ENCODE measurements at regions not wholly inside any gene's neighbourhood (a gene's known extent, or its start where the extent isn't known, plus 50 kb on each side); places are given as distances from the start of the nearest gene placed in this dataset.

GRCh38 chr17:70819183-70819582 is 649.9 kb downstream of the KCNJ2 start:
- CTCF ChIA-PET = no interaction called here
- H3K9me3 Mint-ChIP-seq = peaks cover 9% of the 10 kb centered on the region
- intact Hi-C loops (cut with micrococcal nuclease) = no loop called here
- H3K36me3 Mint-ChIP-seq = no peaks in the 10 kb centered on the region
- H3K4me3 Mint-ChIP-seq = no peak overlapping the region
- no peaks in the 10 kb centered on the region for H3K27me3 Mint-ChIP-seq
- H3K27ac Mint-ChIP-seq = no peak overlapping the region
- no peaks in the 10 kb centered on the region for H3K4me1 Mint-ChIP-seq (ENCODE audit: low read depth)
- no peak for DNase-seq
- POLR2A ChIA-PET = no interaction called here

GRCh38 chr17:70820276-70820675 is 650.9 kb downstream of the KCNJ2 start:
- Mint-ChIP-seq H3K4me3 (no peak overlapping the region), H3K27ac (no peak overlapping the region), H3K36me3 (no peaks in the 10 kb centered on the region), H3K27me3 (no peaks in the 10 kb centered on the region), H3K4me1 (ENCODE audit: low read depth) (no peaks in the 10 kb centered on the region), H3K9me3 (peaks cover 9% of the 10 kb centered on the region)
- DNase-seq = no peak
- intact Hi-C loops (cut with micrococcal nuclease) = no loop called here
- ChIA-PET POLR2A (no interaction called here), CTCF (no interaction called here)

GRCh38 chr17:70825321-70826125 is 656.2 kb downstream of the KCNJ2 start:
- intact Hi-C loops (cut with micrococcal nuclease) = no loop called here
- CTCF ChIA-PET = no interaction called here
- DNase-seq = no peak
- Mint-ChIP-seq H3K9me3 (peaks cover 9% of the 10 kb centered on the region), H3K4me1 (ENCODE audit: low read depth) (no peaks in the 10 kb centered on the region), H3K27ac (no peak overlapping the region), H3K36me3 (no peaks in the 10 kb centered on the region), H3K27me3 (no peaks in the 10 kb centered on the region), H3K4me3 (no peak overlapping the region)
- POLR2A ChIA-PET = no interaction called here

GRCh38 chr17:70829876-70830275 is 660.5 kb downstream of the KCNJ2 start:
- POLR2A ChIA-PET = no interaction called here
- no peak overlapping the region for H3K27ac Mint-ChIP-seq
- CTCF ChIA-PET = no interaction called here
- peaks cover 4% of the 10 kb centered on the region for H3K9me3 Mint-ChIP-seq
- no peaks in the 10 kb centered on the region for H3K27me3 Mint-ChIP-seq
- H3K4me3 Mint-ChIP-seq = no peak overlapping the region
- no peaks in the 10 kb centered on the region for H3K4me1 Mint-ChIP-seq (ENCODE audit: low read depth)
- DNase-seq = no peak
- intact Hi-C loops (cut with micrococcal nuclease) = no loop called here
- no peaks in the 10 kb centered on the region for H3K36me3 Mint-ChIP-seq

DNA sequence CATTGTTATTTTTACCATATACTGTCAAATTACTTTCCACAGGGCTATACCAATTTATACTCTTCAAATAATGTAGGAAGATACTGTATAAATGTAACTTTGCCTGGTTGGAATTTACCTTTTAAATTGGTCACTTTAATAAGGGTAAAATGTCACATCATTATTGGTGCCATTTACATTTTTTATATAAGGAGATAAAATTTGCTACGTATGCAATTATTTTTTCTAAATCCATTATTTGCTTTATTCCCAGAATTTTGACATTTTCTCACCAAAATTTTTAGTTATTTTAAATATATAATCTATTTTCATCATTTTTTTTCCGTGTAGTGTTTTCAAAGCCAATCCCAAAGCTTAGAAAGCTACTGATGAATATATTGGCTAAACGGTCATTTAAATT is 664.7 kb downstream of the KCNJ2 start:
- intact Hi-C loops (cut with micrococcal nuclease) = no loop called here
- ChIA-PET POLR2A (no interaction called here), CTCF (no interaction called here)
- Mint-ChIP-seq H3K27me3 (no peaks in the 10 kb centered on the region), H3K4me1 (ENCODE audit: low read depth) (no peaks in the 10 kb centered on the region), H3K9me3 (peaks cover 5% of the 10 kb centered on the region), H3K27ac (no peak overlapping the region), H3K4me3 (no peak overlapping the region), H3K36me3 (no peaks in the 10 kb centered on the region)
- DNase-seq = no peak

DNA sequence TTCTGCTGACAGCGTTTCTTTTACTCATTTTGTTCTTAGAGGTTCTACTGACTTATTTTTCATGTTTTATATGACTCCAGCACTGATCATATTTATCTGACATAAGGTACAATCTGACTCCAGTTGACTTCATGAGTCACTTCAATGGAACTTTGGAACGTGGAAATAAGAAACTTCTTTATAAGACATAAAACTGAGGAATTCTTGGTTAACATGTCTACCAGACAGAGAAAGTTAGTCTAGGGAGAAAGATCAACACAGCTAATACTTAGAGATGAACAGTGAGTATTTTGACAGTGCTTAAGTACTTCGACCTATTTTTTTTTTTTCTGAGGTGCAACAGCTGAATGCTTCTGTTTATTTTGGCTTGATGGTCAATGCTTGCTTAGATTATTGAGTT is 679.5 kb downstream of the KCNJ2 start:
- no peak for DNase-seq
- intact Hi-C loops (cut with micrococcal nuclease) = no loop called here
- Mint-ChIP-seq H3K4me3 (no peak overlapping the region), H3K36me3 (no peaks in the 10 kb centered on the region), H3K9me3 (peaks cover 2% of the 10 kb centered on the region), H3K4me1 (ENCODE audit: low read depth) (no peaks in the 10 kb centered on the region), H3K27me3 (no peaks in the 10 kb centered on the region), H3K27ac (no peak overlapping the region)
- ChIA-PET CTCF (no interaction called here), POLR2A (no interaction called here)

- intact Hi-C loops (cut with micrococcal nuclease) = no loop called here
- ChIA-PET CTCF (no interaction called here), POLR2A (no interaction called here)
- H3K36me3 Mint-ChIP-seq = no peaks in the 10 kb centered on the region
- H3K27ac Mint-ChIP-seq = no peak overlapping the region
- H3K4me1 Mint-ChIP-seq (ENCODE audit: low read depth) = no peaks in the 10 kb centered on the region
- H3K4me3 Mint-ChIP-seq = no peak overlapping the region
- no peaks in the 10 kb centered on the region for H3K27me3 Mint-ChIP-seq
- DNase-seq = no peak
- peaks cover 2% of the 10 kb centered on the region for H3K9me3 Mint-ChIP-seq
These were observed 686.2 kb downstream of the KCNJ2 start for GRCh38 chr17:70855401-70856054.

GRCh38 chr17:70857351-70857750 is 688.0 kb downstream of the KCNJ2 start:
- intact Hi-C loops (cut with micrococcal nuclease) = no loop called here
- H3K36me3 Mint-ChIP-seq = no peaks in the 10 kb centered on the region
- POLR2A ChIA-PET = no interaction called here
- H3K4me3 Mint-ChIP-seq = no peak overlapping the region
- H3K9me3 Mint-ChIP-seq = peaks cover 2% of the 10 kb centered on the region
- no peak overlapping the region for H3K27ac Mint-ChIP-seq
- no peak for DNase-seq
- CTCF ChIA-PET = no interaction called here
- no peaks in the 10 kb centered on the region for H3K4me1 Mint-ChIP-seq (ENCODE audit: low read depth)
- H3K27me3 Mint-ChIP-seq = peaks cover 1% of the 10 kb centered on the region

- H3K27me3 Mint-ChIP-seq = peaks cover 1% of the 10 kb centered on the region
- no peak for DNase-seq
- ChIA-PET POLR2A (no interaction called here), CTCF (no interaction called here)
- H3K4me3 Mint-ChIP-seq = no peak overlapping the region
- H3K4me1 Mint-ChIP-seq (ENCODE audit: low read depth) = no peaks in the 10 kb centered on the region
- peaks cover 9% of the 10 kb centered on the region for H3K9me3 Mint-ChIP-seq
- H3K36me3 Mint-ChIP-seq = no peaks in the 10 kb centered on the region
- H3K27ac Mint-ChIP-seq = no peak overlapping the region
- intact Hi-C loops (cut with micrococcal nuclease) = no loop called here
These were observed 690.5 kb downstream of the KCNJ2 start for GRCh38 chr17:70859829-70860228.

DNA sequence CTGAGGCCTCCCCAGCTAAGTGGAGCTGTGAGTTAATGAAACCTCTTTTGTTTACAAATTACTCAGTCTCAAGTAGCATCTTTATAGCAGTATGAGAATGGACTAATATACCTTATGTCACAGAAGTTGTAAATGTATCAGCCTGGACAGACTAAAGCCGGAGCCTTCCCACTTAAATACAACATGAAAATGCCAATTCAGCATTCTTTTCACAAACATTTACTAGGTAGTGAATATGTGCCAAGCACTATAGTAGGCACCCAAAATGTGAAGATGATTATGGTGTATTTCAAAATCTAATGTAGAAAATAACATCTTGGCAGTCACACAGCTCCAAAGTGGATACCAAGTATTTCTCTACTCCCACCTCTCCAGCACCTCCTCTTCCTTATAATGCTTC is 693.0 kb downstream of the KCNJ2 start:
- H3K9me3 Mint-ChIP-seq = peaks cover 9% of the 10 kb centered on the region
- H3K4me3 Mint-ChIP-seq = no peak overlapping the region
- peaks cover 1% of the 10 kb centered on the region for H3K27me3 Mint-ChIP-seq
- no peak overlapping the region for H3K27ac Mint-ChIP-seq
- ChIA-PET CTCF (no interaction called here), POLR2A (no interaction called here)
- no peaks in the 10 kb centered on the region for H3K36me3 Mint-ChIP-seq
- H3K4me1 Mint-ChIP-seq (ENCODE audit: low read depth) = no peaks in the 10 kb centered on the region
- DNase-seq = no peak
- intact Hi-C loops (cut with micrococcal nuclease) = no loop called here

DNA sequence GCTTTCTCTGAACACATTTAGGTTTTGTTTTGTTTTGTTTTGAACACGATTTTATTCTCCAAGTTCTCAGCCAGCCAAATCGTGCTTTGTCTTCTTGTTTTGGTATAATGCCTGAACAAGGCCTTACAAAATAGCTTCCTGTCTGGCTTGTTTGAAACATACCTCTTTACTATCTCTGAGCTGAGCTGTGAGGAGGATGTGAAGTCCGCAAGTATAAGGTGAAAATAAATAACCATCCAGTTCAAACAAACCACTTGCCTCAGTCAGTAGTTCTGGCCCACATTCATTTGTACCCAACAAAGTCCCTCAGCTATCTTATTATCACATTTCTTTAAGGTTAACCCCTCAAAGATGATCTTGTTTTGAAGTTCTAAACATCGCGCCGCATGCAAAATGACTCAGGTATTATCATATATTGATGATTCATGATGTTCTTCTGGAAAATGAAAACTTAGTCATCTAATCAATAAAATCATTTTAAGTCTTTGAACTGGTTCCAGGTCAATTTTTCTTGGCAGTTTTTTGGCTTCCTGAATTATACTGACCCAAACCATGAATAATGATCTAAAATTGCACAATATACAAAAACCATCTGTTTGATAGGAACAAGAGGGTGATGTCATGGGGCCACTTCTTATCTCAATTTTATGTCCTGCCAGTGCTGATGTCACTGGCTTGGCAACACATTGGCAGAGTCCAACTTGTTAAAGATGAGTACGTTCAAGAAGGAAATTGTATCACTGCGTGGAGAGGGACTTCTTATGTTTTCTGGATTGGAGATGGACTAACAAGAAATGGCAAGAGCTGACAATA is 694.3 kb downstream of the KCNJ2 start:
- DNase-seq = no peak
- no peaks in the 10 kb centered on the region for H3K36me3 Mint-ChIP-seq
- H3K27me3 Mint-ChIP-seq = peaks cover 1% of the 10 kb centered on the region
- ChIA-PET CTCF (no interaction called here), POLR2A (no interaction called here)
- no peak overlapping the region for H3K4me3 Mint-ChIP-seq
- H3K4me1 Mint-ChIP-seq (ENCODE audit: low read depth) = no peaks in the 10 kb centered on the region
- intact Hi-C loops (cut with micrococcal nuclease) = no loop called here
- H3K9me3 Mint-ChIP-seq = peaks cover 9% of the 10 kb centered on the region
- no peak overlapping the region for H3K27ac Mint-ChIP-seq

GRCh38 chr17:70865993-70866804 is 696.9 kb downstream of the KCNJ2 start:
- no peak for DNase-seq
- Mint-ChIP-seq H3K4me1 (ENCODE audit: low read depth) (no peaks in the 10 kb centered on the region), H3K27ac (no peak overlapping the region), H3K27me3 (peaks cover 1% of the 10 kb centered on the region), H3K4me3 (no peak overlapping the region), H3K36me3 (no peaks in the 10 kb centered on the region), H3K9me3 (peaks cover 8% of the 10 kb centered on the region)
- ChIA-PET CTCF (no interaction called here), POLR2A (no interaction called here)
- intact Hi-C loops (cut with micrococcal nuclease) = no loop called here
